Lower leg skin (tissue), 4 donors: ENCODE measurements at regions not wholly inside any gene's neighbourhood (a gene's known extent, or its start where the extent isn't known, plus 50 kb on each side); places are given as distances from the start of the nearest gene placed in this dataset.

Source experiments
- DNase-seq, 2 donors: peaks; one replicate each; pipeline ENCODE4 v3.0.0-alpha.2; 2019; ENCODE audit warnings: low spot score in 2 of 2
- H3K4me3 ChIP-seq: fragments of 200-600 bp; sonication (generic); 2 replicates; pipeline ENCODE4 v1.5.1; 2017; ENCODE audit warnings: mild to moderate bottlenecking, low read depth; ENCODE audit not compliant: poor library complexity, severe bottlenecking
- POLR2A ChIP-seq, 2 donors: fragments of 450-650 bp; IDR thresholded peaks; one replicate each; pipeline ENCODE4 v1.6.1; 2016 to 2017; ENCODE audit warnings: antibody characterized with exemption in 2 of 2, mild to moderate bottlenecking in 1 of 2, moderate library complexity in 1 of 2
- WGBS, 2 donors: methylation state at CpG; one replicate each; pipeline ENCODE4 v1.1.5; 2018; 5-methylcytosine and 5-hydroxymethylcytosine counted together
- intact Hi-C: fragments of 100-400 bp; cut with DNase I; formaldehyde crosslinking; loops from one replicate; pipeline ENCODE4 v1.15.0; 2023; ENCODE audit warnings: low total_unique reads
- TF ChIP-seq, protein P1 (sequence below), 3 donors: fragments of 450-650 bp; IDR thresholded peaks; one replicate each; pipeline ENCODE4 v1.5.1; 2016; ENCODE audit warnings: antibody characterized with exemption in 3 of 3, mild to moderate bottlenecking in 3 of 3, moderate library complexity in 2 of 3

GRCh38 chr13:72537782-72538181, 189.6 kb downstream of the MZT1 start:
- TF ChIP-seq POLR2A (IDR thresholded peaks at IDR 0.05): no peak
- TF ChIP-seq, protein P1, sequence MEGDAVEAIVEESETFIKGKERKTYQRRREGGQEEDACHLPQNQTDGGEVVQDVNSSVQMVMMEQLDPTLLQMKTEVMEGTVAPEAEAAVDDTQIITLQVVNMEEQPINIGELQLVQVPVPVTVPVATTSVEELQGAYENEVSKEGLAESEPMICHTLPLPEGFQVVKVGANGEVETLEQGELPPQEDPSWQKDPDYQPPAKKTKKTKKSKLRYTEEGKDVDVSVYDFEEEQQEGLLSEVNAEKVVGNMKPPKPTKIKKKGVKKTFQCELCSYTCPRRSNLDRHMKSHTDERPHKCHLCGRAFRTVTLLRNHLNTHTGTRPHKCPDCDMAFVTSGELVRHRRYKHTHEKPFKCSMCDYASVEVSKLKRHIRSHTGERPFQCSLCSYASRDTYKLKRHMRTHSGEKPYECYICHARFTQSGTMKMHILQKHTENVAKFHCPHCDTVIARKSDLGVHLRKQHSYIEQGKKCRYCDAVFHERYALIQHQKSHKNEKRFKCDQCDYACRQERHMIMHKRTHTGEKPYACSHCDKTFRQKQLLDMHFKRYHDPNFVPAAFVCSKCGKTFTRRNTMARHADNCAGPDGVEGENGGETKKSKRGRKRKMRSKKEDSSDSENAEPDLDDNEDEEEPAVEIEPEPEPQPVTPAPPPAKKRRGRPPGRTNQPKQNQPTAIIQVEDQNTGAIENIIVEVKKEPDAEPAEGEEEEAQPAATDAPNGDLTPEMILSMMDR (IDR thresholded peaks at IDR 0.05): no peak
- intact Hi-C loops: no loop called here
- DNase-seq: no peak
- 95 to 98% methylated on average over 2 of the region's 2 CpGs for WGBS, 2 donors
- H3K4me3 ChIP-seq: no peak overlapping the region

DNA sequence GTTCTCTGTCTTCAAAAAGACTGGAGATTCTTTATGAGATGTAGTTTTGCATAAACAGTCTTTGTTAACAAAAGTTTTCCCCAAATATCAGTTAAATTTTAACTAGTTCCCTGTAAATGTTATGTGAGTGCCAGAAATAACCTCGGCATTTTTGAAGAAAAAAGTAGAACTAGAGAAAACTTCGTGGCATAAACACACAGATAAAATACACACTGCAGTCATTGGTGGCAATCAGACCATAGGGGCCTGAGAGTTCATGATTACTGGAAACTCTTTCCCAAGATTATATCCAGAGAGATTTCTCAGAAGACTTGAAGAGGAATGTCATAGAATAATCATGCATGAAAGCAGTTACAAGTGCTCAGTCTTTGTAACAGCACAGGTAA, 190.0 kb downstream of the MZT1 start:
- intact Hi-C loops: no loop called here
- no peak for DNase-seq
- 63 to 66% methylated on average over 2 of the region's 2 CpGs for WGBS, 2 donors
- H3K4me3 ChIP-seq: no peak overlapping the region
- TF ChIP-seq, protein P1 (IDR thresholded peaks at IDR 0.05): no peak
- no peak for TF ChIP-seq POLR2A (IDR thresholded peaks at IDR 0.05)

GRCh38 chr13:72536714-72537394, 190.6 kb downstream of the MZT1 start:
- intact Hi-C loops: no loop called here
- WGBS, 2 donors: 58 to 62% methylated on average over 11 of the region's 11 CpGs
- no peak overlapping the region for H3K4me3 ChIP-seq
- no peak for TF ChIP-seq POLR2A (IDR thresholded peaks at IDR 0.05)
- TF ChIP-seq, protein P1 (IDR thresholded peaks at IDR 0.05): no peak
- no peak for DNase-seq

DNA sequence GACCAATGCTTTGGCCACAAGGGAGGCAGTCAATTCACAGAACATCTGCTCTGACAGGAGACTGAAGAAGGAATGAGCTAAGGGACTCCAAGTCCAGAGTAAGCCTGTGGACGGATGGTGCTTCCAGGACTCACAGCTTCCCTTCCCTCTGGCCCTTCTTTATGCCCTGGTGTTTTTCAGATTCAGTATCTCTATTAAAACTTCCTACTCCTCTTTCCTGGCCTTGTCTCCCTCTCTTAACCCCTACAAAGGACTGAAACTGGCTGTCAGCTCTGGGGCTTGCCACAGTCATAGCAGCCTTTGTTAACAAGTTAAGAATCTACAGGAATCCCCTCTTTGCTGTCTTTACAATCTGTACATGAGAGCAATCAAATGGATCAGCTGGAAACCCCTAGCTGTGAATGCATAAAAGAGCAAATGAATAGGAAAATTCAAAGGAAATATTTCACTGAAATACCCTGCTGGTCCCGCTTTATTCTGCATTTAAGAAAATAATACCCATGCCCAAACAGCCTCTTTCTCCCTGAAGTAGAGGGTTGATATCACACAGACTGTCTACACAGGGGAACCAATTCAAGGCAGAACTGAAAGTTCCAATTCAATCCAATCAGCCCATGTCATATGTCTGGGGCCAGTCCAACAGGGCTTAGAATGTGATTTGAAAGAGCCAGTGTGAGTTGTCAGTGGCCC, 192.3 kb downstream of the MZT1 start:
- intact Hi-C loops: no loop called here

GRCh38 chr13:72530471-72530870, 197.0 kb downstream of the MZT1 start:
- DNase-seq: no peak
- H3K4me3 ChIP-seq: no peak overlapping the region
- WGBS, 2 donors: 73% methylated on average over 5 of the region's 5 CpGs
- intact Hi-C loops: no loop called here
- TF ChIP-seq POLR2A (IDR thresholded peaks at IDR 0.05): no peak
- TF ChIP-seq, protein P1 (IDR thresholded peaks at IDR 0.05): no peak

More for the DNA sequence above, 192.3 kb downstream of the MZT1 start:
- no peak overlapping the region for H3K4me3 ChIP-seq
- 83 to 89% methylated on average over 2 of the region's 2 CpGs for WGBS, 2 donors
- no peak for TF ChIP-seq POLR2A (IDR thresholded peaks at IDR 0.05)
- TF ChIP-seq, protein P1 (IDR thresholded peaks at IDR 0.05): no peak
- DNase-seq: no peak
